SU-DHL-6 (cell line): ENCODE measurements at regions not wholly inside any gene's neighbourhood (a gene's known extent, or its start where the extent isn't known, plus 50 kb on each side); places are given as distances from the start of the nearest gene placed in this dataset.

Experiments used
- H2AFZ ChIP-seq: fragments of 200-600 bp; sonication (generic); 2 replicates; pipeline ENCODE4 v1.6.1; 2014; ENCODE audit warnings: low read depth, mild to moderate bottlenecking, moderate library complexity, mixed read lengths, antibody characterized with exemption, low read length; ENCODE audit not compliant: severe bottlenecking
- H3F3A ChIP-seq: fragments of 200-600 bp; shearing (Covaris generic); 2 replicates; pipeline ENCODE4 v1.6.0; 2016; ENCODE audit warnings: antibody characterized with exemption, mild to moderate bottlenecking; ENCODE audit not compliant: insufficient read depth
- H3K27ac ChIP-seq: fragments of 200-600 bp; sonication (generic); 2 replicates; pipeline ENCODE4 v1.5.1; 2016; ENCODE audit warnings: low read depth, mild to moderate bottlenecking, low read length, moderate library complexity, mixed read lengths
- H3K27me3 ChIP-seq: fragments of 200-600 bp; sonication (generic), shearing (Covaris generic); 2 replicates; pipeline ENCODE4 v1.6.0; 2014; ENCODE audit warnings: mild to moderate bottlenecking, low read length
- H3K36me3 ChIP-seq: fragments of 200-600 bp; sonication (generic); 2 replicates; pipeline ENCODE4 v1.6.1; 2014; ENCODE audit warnings: mild to moderate bottlenecking, low read length, mixed read lengths
- H3K4me2 ChIP-seq: fragments of 300-600, 200-600 bp; shearing (Covaris generic), sonication (generic); 2 replicates; pipeline ENCODE4 v1.6.0; 2014; ENCODE audit warnings: low read length, low read depth, mild to moderate bottlenecking; ENCODE audit not compliant: poor library complexity, severe bottlenecking
- H3K4me3 ChIP-seq: fragments of 200-600 bp; sonication (generic); 2 replicates; pipeline ENCODE4 v1.5.1; 2014; ENCODE audit warnings: antibody characterized with exemption, low read length, mild to moderate bottlenecking, mixed read lengths; ENCODE audit not compliant: insufficient read depth, poor library complexity, severe bottlenecking
- H3K79me2 ChIP-seq: fragments of 200-600 bp; sonication (generic); 2 replicates; pipeline ENCODE4 v1.6.1; 2014; ENCODE audit warnings: mild to moderate bottlenecking, low read length, moderate library complexity; ENCODE audit not compliant: insufficient read depth
- H3K9ac ChIP-seq: fragments of 200-600 bp; sonication (generic); 2 replicates; pipeline ENCODE4 v1.7.0; 2014; ENCODE audit warnings: mild to moderate bottlenecking, low read length
- H3K9me2 ChIP-seq: fragments of 200-600 bp; sonication (generic); replicated peaks from 2 replicates; pipeline ENCODE4 v1.6.1; 2014; ENCODE audit warnings: low read length; ENCODE audit not compliant: insufficient read depth
- H3K9me3 ChIP-seq: fragments of 200-600 bp; sonication (generic); 2 replicates; pipeline ENCODE4 v1.6.1; 2014; ENCODE audit warnings: low read length, mixed read lengths; ENCODE audit not compliant: insufficient read depth
- H4K20me1 ChIP-seq: fragments of 200-600 bp; sonication (generic); 2 replicates; pipeline ENCODE4 v1.6.1; 2014; ENCODE audit warnings: low read depth, mild to moderate bottlenecking, antibody characterized with exemption, low read length, moderate library complexity, mixed read lengths
- EZH2phosphoT487 ChIP-seq: fragments of 200-600 bp; sonication (generic), shearing (Covaris generic); conservative IDR thresholded peaks from 2 replicates; pipeline ENCODE4 v1.6.1; 2018; ENCODE audit warnings: mild to moderate bottlenecking, antibody characterized with exemption, low read length, moderate library complexity, mixed read lengths
- TF ChIP-seq, protein P1 (sequence below): fragments of 200-600 bp; sonication (generic); IDR thresholded peaks from one replicate; pipeline ENCODE4 v1.5.1; 2017; ENCODE audit warnings: antibody characterized with exemption, mild to moderate bottlenecking, low read length, moderate library complexity; ENCODE audit not compliant: insufficient read depth, poor library complexity, severe bottlenecking

DNA sequence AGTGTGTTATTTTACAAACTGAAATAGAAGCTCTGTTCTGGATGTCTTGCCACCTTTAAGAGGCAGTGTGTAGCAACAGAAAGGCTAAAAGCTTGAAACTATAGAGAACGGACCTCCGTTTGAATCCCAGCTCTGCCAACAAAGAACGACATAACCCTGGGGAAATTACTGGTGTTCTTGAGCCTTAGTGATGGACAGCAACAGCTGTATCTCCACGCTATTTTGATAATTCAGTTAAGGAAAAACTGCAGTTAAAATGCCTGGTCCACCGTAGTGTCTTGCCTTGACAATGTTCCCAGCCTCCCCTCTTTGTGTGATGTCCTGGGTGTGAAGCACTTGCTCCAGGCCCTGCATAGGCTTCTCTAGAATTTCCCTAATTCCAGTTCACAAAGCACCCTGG is 256.8 kb upstream of the HS3ST1 start:
- Histone ChIP-seq H3F3A (no peaks in the 10 kb centered on the region), H3K4me3 (no peak overlapping the region), H3K4me2 (no peak overlapping the region), H3K9me3 (peaks cover 3% of the 10 kb centered on the region; the same call in 1 of the 2 replicates), H3K9ac (no peak overlapping the region), H3K27me3 (no peaks in the 10 kb centered on the region), H2AFZ (no peak overlapping the region), H4K20me1 (no peaks in the 10 kb centered on the region), H3K36me3 (no peaks in the 10 kb centered on the region), H3K79me2 (no peaks in the 10 kb centered on the region), H3K9me2 (no peaks in the 10 kb centered on the region), H3K27ac (no peak overlapping the region)
- TF ChIP-seq EZH2phosphoT487, result no peak
- TF ChIP-seq, protein P1, sequence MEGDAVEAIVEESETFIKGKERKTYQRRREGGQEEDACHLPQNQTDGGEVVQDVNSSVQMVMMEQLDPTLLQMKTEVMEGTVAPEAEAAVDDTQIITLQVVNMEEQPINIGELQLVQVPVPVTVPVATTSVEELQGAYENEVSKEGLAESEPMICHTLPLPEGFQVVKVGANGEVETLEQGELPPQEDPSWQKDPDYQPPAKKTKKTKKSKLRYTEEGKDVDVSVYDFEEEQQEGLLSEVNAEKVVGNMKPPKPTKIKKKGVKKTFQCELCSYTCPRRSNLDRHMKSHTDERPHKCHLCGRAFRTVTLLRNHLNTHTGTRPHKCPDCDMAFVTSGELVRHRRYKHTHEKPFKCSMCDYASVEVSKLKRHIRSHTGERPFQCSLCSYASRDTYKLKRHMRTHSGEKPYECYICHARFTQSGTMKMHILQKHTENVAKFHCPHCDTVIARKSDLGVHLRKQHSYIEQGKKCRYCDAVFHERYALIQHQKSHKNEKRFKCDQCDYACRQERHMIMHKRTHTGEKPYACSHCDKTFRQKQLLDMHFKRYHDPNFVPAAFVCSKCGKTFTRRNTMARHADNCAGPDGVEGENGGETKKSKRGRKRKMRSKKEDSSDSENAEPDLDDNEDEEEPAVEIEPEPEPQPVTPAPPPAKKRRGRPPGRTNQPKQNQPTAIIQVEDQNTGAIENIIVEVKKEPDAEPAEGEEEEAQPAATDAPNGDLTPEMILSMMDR, result no peak

DNA sequence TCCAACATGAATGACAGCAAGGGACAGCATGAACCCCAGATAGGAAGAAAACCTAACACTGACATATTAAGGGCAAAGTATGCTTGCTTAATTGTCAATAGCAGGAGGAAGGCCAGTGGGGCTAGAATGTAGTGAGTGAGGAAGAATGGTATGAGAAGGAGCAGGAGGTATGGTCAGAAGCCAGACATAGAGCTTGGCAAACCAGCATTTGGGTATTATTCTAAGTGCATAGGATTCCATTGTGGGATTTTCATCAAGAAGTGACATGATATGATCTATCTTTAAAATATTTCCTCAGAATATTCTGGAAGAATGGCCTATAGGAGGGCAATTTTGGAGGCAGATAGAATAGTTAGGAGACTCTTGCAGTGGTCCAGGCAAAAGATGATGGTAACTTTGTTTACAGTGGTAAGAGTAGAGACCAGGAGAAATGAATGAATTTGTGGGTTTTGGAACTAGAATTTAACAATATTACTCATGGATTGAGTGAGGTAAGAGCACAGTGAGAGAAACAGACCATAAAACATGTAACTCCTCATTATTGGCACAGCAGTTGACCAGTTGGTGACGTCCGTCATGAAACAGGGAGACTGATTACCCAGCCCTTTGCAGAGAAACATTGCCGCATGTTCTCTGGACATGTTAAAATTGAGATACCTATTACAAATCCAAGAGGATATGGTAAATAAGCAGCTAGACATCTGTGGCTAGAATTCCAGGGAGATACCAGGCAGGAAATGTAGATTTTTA is 246.5 kb upstream of the HS3ST1 start:
- TF ChIP-seq EZH2phosphoT487, result no peak
- TF ChIP-seq, protein P1, result no peak

GRCh38 chr4:11670304-11670703 is 241.6 kb upstream of the HS3ST1 start:
- Histone ChIP-seq H3K36me3 (no peaks in the 10 kb centered on the region), H3K9me3 (no peaks in the 10 kb centered on the region)
- TF ChIP-seq EZH2phosphoT487, result no peak
- TF ChIP-seq, protein P1, result no peak

More for the DNA sequence above, 246.5 kb upstream of the HS3ST1 start:
- no peak overlapping the region for H2AFZ ChIP-seq
- no peaks in the 10 kb centered on the region for H3F3A ChIP-seq
- H3K27me3 ChIP-seq, result no peaks in the 10 kb centered on the region
- no peaks in the 10 kb centered on the region for H3K36me3 ChIP-seq
- no peaks in the 10 kb centered on the region for H3K9me2 ChIP-seq
- H4K20me1 ChIP-seq, result no peaks in the 10 kb centered on the region
- H3K4me3 ChIP-seq, result no peak overlapping the region
- no peaks in the 10 kb centered on the region for H3K9me3 ChIP-seq
- no peak overlapping the region for H3K27ac ChIP-seq
- H3K79me2 ChIP-seq, result no peaks in the 10 kb centered on the region
- H3K4me2 ChIP-seq, result no peak overlapping the region
- no peak overlapping the region for H3K9ac ChIP-seq

More at GRCh38 chr4:11670304-11670703, 241.6 kb upstream of the HS3ST1 start:
- H4K20me1 ChIP-seq, result no peaks in the 10 kb centered on the region
- H3K27ac ChIP-seq, result no peak overlapping the region
- no peak overlapping the region for H3K4me2 ChIP-seq
- H3K79me2 ChIP-seq, result no peaks in the 10 kb centered on the region
- H3K9ac ChIP-seq, result no peak overlapping the region
- H3F3A ChIP-seq, result no peaks in the 10 kb centered on the region
- H3K9me2 ChIP-seq, result no peaks in the 10 kb centered on the region
- H3K4me3 ChIP-seq, result no peak overlapping the region
- no peak overlapping the region for H2AFZ ChIP-seq
- H3K27me3 ChIP-seq, result no peaks in the 10 kb centered on the region
